CD4-positive, alpha-beta T cell (primary cell): ENCODE measurements at regions not wholly inside any gene's neighbourhood (a gene's known extent, or its start where the extent isn't known, plus 50 kb on each side); places are given as distances from the start of the nearest gene placed in this dataset.

ENCODE experiments used
- ATAC-seq: fragments of 200-7000 bp; cut with Tn5 transposase; one replicate; pipeline ENCODE4 v1.10.0; 2022; ENCODE audit warnings: mild to moderate bottlenecking; ENCODE audit not compliant: poor library complexity
- CTCF ChIA-PET: fragments of 350-600 bp; sonication (Branson Sonifier 250); formaldehyde crosslinking; loops from one replicate; lab custom pipeline; 2021; ENCODE audit warnings: antibody characterized with exemption, inconsistent platforms; lab: Charles Lee
- POLR2A ChIA-PET: fragments of 350-600 bp; sonication (Branson Sonifier 250); formaldehyde crosslinking; loops from one replicate; lab custom pipeline; 2021; ENCODE audit warnings: antibody characterized with exemption, inconsistent platforms; lab: Charles Lee
- DNase-seq, 14 experiments: peaks; one replicate each; pipeline ENCODE4 v3.0.0-alpha.2; 2013 to 2020; ENCODE audit warnings: mixed read lengths in 2 of 14
- H3K27ac ChIP-seq, 2 donors: one replicate each; pipeline versions ENCODE4 v1.5.1 to v1.7.0; 2013; ENCODE audit warnings: low read length in 2 of 2, low read depth in 1 of 2, mild to moderate bottlenecking in 1 of 2
- H3K27me3 ChIP-seq, 2 experiments: 1 replicate in 1 of 2; 2 replicates in 1 of 2; pipeline versions ENCODE4 v1.6.1 to v1.7.0; 2013; ENCODE audit warnings: low read length in 2 of 2, control low read depth in 1 of 2, mild to moderate bottlenecking in 1 of 2, moderate library complexity in 1 of 2; ENCODE audit not compliant: insufficient read depth in 2 of 2, control insufficient read depth in 1 of 2
- H3K36me3 ChIP-seq: one replicate; pipeline ENCODE4 v1.6.1; 2013; ENCODE audit warnings: low read length, control low read depth; ENCODE audit not compliant: insufficient read depth
- H3K4me1 ChIP-seq: one replicate; pipeline ENCODE4 v1.6.1; 2013; ENCODE audit warnings: low read length, control low read depth; ENCODE audit not compliant: insufficient read depth
- H3K4me3 ChIP-seq: one replicate; pipeline ENCODE4 v1.5.1; 2013; ENCODE audit warnings: mild to moderate bottlenecking, low read length, moderate library complexity
- H3K9me3 ChIP-seq, 2 experiments: 1 replicate in 1 of 2; 2 replicates in 1 of 2; pipeline versions ENCODE4 v1.6.1 to v1.7.0; 2013; ENCODE audit warnings: low read length in 2 of 2, mild to moderate bottlenecking in 2 of 2, control low read depth in 1 of 2, moderate library complexity in 1 of 2; ENCODE audit not compliant: control insufficient read depth in 1 of 2, insufficient read depth in 1 of 2
- H3K27ac Mint-ChIP-seq: one replicate; pipeline ENCODE4 v1.8.0; 2020; ENCODE audit warnings: mixed read lengths
- H3K27me3 Mint-ChIP-seq: one replicate; pipeline ENCODE4 v1.8.0; 2021; ENCODE audit warnings: mixed read lengths
- H3K36me3 Mint-ChIP-seq: one replicate; pipeline ENCODE4 v1.8.0; 2021; ENCODE audit warnings: low read depth, mixed read lengths
- H3K4me1 Mint-ChIP-seq: one replicate; pipeline ENCODE4 v1.8.0; 2021; ENCODE audit warnings: low read depth, mixed read lengths
- H3K4me3 Mint-ChIP-seq: one replicate; pipeline ENCODE4 v1.8.0; 2020; ENCODE audit warnings: mild to moderate bottlenecking, mixed read lengths
- H3K9me3 Mint-ChIP-seq: one replicate; pipeline ENCODE4 v1.8.0; 2020; ENCODE audit warnings: mixed read lengths
- CTCF ChIP-seq: fragments of 200-600 bp; IDR thresholded peaks from one replicate; pipeline ENCODE4 v1.8.0; 2022; ENCODE audit warnings: antibody characterized with exemption, mild to moderate bottlenecking
- intact Hi-C, 2 experiments: fragments of 100-400 bp; cut with DNase I in 1 of 2; cut with micrococcal nuclease in 1 of 2; formaldehyde crosslinking; loops; one replicate each; pipeline versions ENCODE4 v1.15.1 to v1.9.0; 2023 to 2025; cut with DNase I, micrococcal nuclease

GRCh38 chr4:137599734-137600133 lies 67.4 kb upstream of the PCDH18 start:
- H3K4me3 Mint-ChIP-seq = no peak overlapping the region

GRCh38 chr4:137597752-137598430 lies 65.6 kb upstream of the PCDH18 start:
- ChIA-PET CTCF (no interaction called here), POLR2A (no interaction called here)
- DNase-seq = no peak
- TF ChIP-seq CTCF = no peak
- no peaks in the 10 kb centered on the region for H3K36me3 Mint-ChIP-seq
- no peak overlapping the region for H3K27ac Mint-ChIP-seq
- Histone ChIP-seq H3K36me3 (no peaks in the 10 kb centered on the region), H3K27ac (no peak overlapping the region), H3K4me1 (no peaks in the 10 kb centered on the region), H3K4me3 (no peak overlapping the region), H3K27me3 (no peaks in the 10 kb centered on the region), H3K9me3 (no peaks in the 10 kb centered on the region)
- ATAC-seq = no peak
- intact Hi-C loops = no loop called here
- no peak overlapping the region for H3K4me3 Mint-ChIP-seq
- H3K9me3 Mint-ChIP-seq = no peaks in the 10 kb centered on the region
- no peaks in the 10 kb centered on the region for H3K4me1 Mint-ChIP-seq
- H3K27me3 Mint-ChIP-seq = no peaks in the 10 kb centered on the region

More at GRCh38 chr4:137599734-137600133, 67.4 kb upstream of the PCDH18 start:
- no peaks in the 10 kb centered on the region for H3K27me3 ChIP-seq
- CTCF ChIA-PET = no interaction called here
- no peaks in the 10 kb centered on the region for H3K4me1 Mint-ChIP-seq
- no peak overlapping the region for H3K4me3 ChIP-seq
- H3K27ac ChIP-seq = no peak overlapping the region
- H3K4me1 ChIP-seq = no peaks in the 10 kb centered on the region
- no peaks in the 10 kb centered on the region for H3K9me3 ChIP-seq
- TF ChIP-seq CTCF = no peak
- no peaks in the 10 kb centered on the region for H3K36me3 Mint-ChIP-seq
- POLR2A ChIA-PET = no interaction called here
- DNase-seq (no peak), ATAC-seq (no peak)
- no peaks in the 10 kb centered on the region for H3K36me3 ChIP-seq
- intact Hi-C loops = no loop called here
- no peaks in the 10 kb centered on the region for H3K27me3 Mint-ChIP-seq
- H3K27ac Mint-ChIP-seq = no peak overlapping the region
- H3K9me3 Mint-ChIP-seq = no peaks in the 10 kb centered on the region

GRCh38 chr4:137587796-137588195 lies 55.5 kb upstream of the PCDH18 start:
- POLR2A ChIA-PET = no interaction called here
- Mint-ChIP-seq H3K9me3 (peaks cover 1% of the 10 kb centered on the region), H3K4me3 (no peak overlapping the region), H3K27me3 (no peaks in the 10 kb centered on the region), H3K4me1 (no peaks in the 10 kb centered on the region), H3K27ac (no peak overlapping the region), H3K36me3 (no peaks in the 10 kb centered on the region)
- Histone ChIP-seq H3K4me1 (no peaks in the 10 kb centered on the region), H3K27me3 (no peaks in the 10 kb centered on the region), H3K27ac (no peak overlapping the region), H3K4me3 (no peak overlapping the region), H3K36me3 (no peaks in the 10 kb centered on the region), H3K9me3 (no peaks in the 10 kb centered on the region)
- ATAC-seq (no peak), DNase-seq (no peak)
- no peak for TF ChIP-seq CTCF
- CTCF ChIA-PET = no interaction called here
- intact Hi-C loops = no loop called here
